IMR-90 (cell line): ENCODE measurements at regions not wholly inside any gene's neighbourhood (a gene's known extent, or its start where the extent isn't known, plus 50 kb on each side); places are given as distances from the start of the nearest gene placed in this dataset.

Source experiments
- ATAC-seq: fragments of 200-7000 bp; cut with Tn5 transposase; 2 replicates; pipeline ENCODE4 v1.9.1; 2020; ENCODE audit warnings: low read depth, mild to moderate bottlenecking, moderate library complexity
- BruUV-seq: library from RNA; stranded (reverse); fragments of 400-500 nt; replicated peaks from 2 replicates; lab custom pipeline; 2021; lab: Mats Ljungman, UMichigan
- CTCF ChIA-PET: fragments of 300-600 bp; formaldehyde crosslinking; extraction: SDS; loops from one replicate; lab custom pipeline; 2021; ENCODE audit warnings: antibody characterized with exemption; lab: Yijun Ruan, JAX
- POLR2A ChIA-PET: fragments of 300-600 bp; sonication (Branson Sonifier 250); formaldehyde crosslinking; loops from one replicate; lab custom pipeline; 2022; ENCODE audit warnings: antibody characterized with exemption; ENCODE audit not compliant: unreplicated experiment; lab: Charles Lee
- DNase-seq: peaks from one replicate; pipeline ENCODE4 v3.0.0; 2013
- H2AFZ ChIP-seq: replicated peaks from 2 replicates; pipeline ENCODE3; 2013; ENCODE audit warnings: low read length, mild to moderate bottlenecking; ENCODE audit not compliant: poor library complexity
- H2AK5ac ChIP-seq: 2 replicates; pipeline ENCODE4 v1.6.1; 2013; ENCODE audit warnings: low read depth, low read length, inconsistent platforms
- H2AK9ac ChIP-seq: replicated peaks from 2 replicates; pipeline ENCODE3; 2013; ENCODE audit warnings: mild to moderate bottlenecking, low read depth, low read length, moderate library complexity; ENCODE audit not compliant: poor library complexity
- H2BK120ac ChIP-seq: 2 replicates; pipeline ENCODE4 v1.6.1; 2013; ENCODE audit warnings: low read depth, low read length, inconsistent platforms
- H2BK15ac ChIP-seq: 3 replicates; pipeline ENCODE4 v1.6.1; 2013; ENCODE audit warnings: low read depth, low read length, inconsistent platforms
- H2BK20ac ChIP-seq: 2 replicates; pipeline ENCODE4 v1.6.1; 2013; ENCODE audit warnings: low read depth, mild to moderate bottlenecking, inconsistent platforms, low read length, moderate library complexity
- H2BK5ac ChIP-seq: 2 replicates; pipeline ENCODE4 v1.6.1; 2013; ENCODE audit warnings: mild to moderate bottlenecking, low read depth, low read length, inconsistent platforms; ENCODE audit not compliant: poor library complexity, severe bottlenecking
- H3K14ac ChIP-seq: replicated peaks from 2 replicates; pipeline ENCODE4 v1.6.1; 2013; ENCODE audit warnings: low read depth, low read length, inconsistent platforms
- H3K18ac ChIP-seq: 2 replicates; pipeline ENCODE4 v1.6.1; 2013; ENCODE audit warnings: low read depth, low read length, control low read depth
- H3K23ac ChIP-seq: 2 replicates; pipeline ENCODE4 v1.6.1; 2013; ENCODE audit warnings: low read depth, low read length, inconsistent platforms
- H3K27ac ChIP-seq: 2 replicates; pipeline ENCODE4 v1.5.1; 2013; ENCODE audit warnings: mild to moderate bottlenecking, control low read depth, low read length; ENCODE audit not compliant: insufficient read depth
- H3K27me3 ChIP-seq: 2 replicates; pipeline ENCODE4 v1.6.1; 2013; ENCODE audit warnings: low read length; ENCODE audit not compliant: control insufficient read depth, insufficient read depth
- H3K36me3 ChIP-seq: 2 replicates; pipeline ENCODE4 v1.6.1; 2013; ENCODE audit warnings: low read length, mixed read lengths; ENCODE audit not compliant: control insufficient read depth, insufficient read depth
- H3K4ac ChIP-seq: 2 replicates; pipeline ENCODE4 v1.6.1; 2013; ENCODE audit warnings: low read depth, low read length, inconsistent platforms
- H3K4me1 ChIP-seq: 2 replicates; pipeline ENCODE4 v1.6.1; 2013; ENCODE audit warnings: low read length, mixed read lengths; ENCODE audit not compliant: control insufficient read depth, insufficient read depth
- H3K4me2 ChIP-seq: 2 replicates; pipeline ENCODE4 v1.6.1; 2013; ENCODE audit warnings: low read depth, mild to moderate bottlenecking, control low read depth, low read length, moderate library complexity
- H3K4me3 ChIP-seq: 2 replicates; pipeline ENCODE4 v1.5.1; 2013; ENCODE audit warnings: low read depth, mild to moderate bottlenecking, control low read depth, low read length, moderate library complexity; ENCODE audit not compliant: insufficient read depth
- H3K56ac ChIP-seq: 2 replicates; pipeline ENCODE4 v1.6.1; 2013; ENCODE audit warnings: low read length, inconsistent platforms; ENCODE audit not compliant: insufficient read depth; ENCODE audit errors: extremely low read depth
- H3K79me1 ChIP-seq, 2 experiments: 2 replicates each; pipeline ENCODE4 v1.6.1; 2013; ENCODE audit warnings: low read length in 2 of 2, inconsistent platforms in 1 of 2, low read depth in 1 of 2
- H3K9ac ChIP-seq: 2 replicates; pipeline ENCODE4 v1.6.1; 2013; ENCODE audit warnings: low read depth, low read length, control low read depth
- H3K9me1 ChIP-seq: 2 replicates; pipeline ENCODE4 v1.6.1; 2013; ENCODE audit warnings: low read length, inconsistent platforms; ENCODE audit not compliant: insufficient read depth
- H3K9me3 ChIP-seq: 2 replicates; pipeline ENCODE4 v1.6.1; 2013; ENCODE audit warnings: low read length; ENCODE audit not compliant: control insufficient read depth, insufficient read depth
- H4K20me1 ChIP-seq: 2 replicates; pipeline ENCODE4 v1.6.1; 2013; ENCODE audit warnings: low read length, inconsistent platforms; ENCODE audit not compliant: insufficient read depth
- H4K5ac ChIP-seq: 2 replicates; pipeline ENCODE4 v1.6.1; 2013; ENCODE audit warnings: mild to moderate bottlenecking, low read depth, low read length, control low read depth
- H4K8ac ChIP-seq, 2 experiments: 2 replicates each; pipeline ENCODE4 v1.6.1; 2013; ENCODE audit warnings: low read depth in 2 of 2, low read length in 2 of 2, control low read depth in 1 of 2, inconsistent platforms in 1 of 2
- H4K91ac ChIP-seq: 2 replicates; pipeline ENCODE4 v1.6.1; 2013; ENCODE audit warnings: low read depth, low read length, inconsistent platforms; ENCODE audit not compliant: insufficient read depth
- BHLHE40 ChIP-seq: fragments of 150-350 bp; IDR thresholded peaks from 2 replicates; pipeline ENCODE4 v1.6.1; 2016; ENCODE audit warnings: mild to moderate bottlenecking, low read depth, low read length
- CEBPB ChIP-seq: IDR thresholded peaks from 2 replicates; pipeline ENCODE4 v1.6.1; 2012; ENCODE audit warnings: low read depth, low read length, improper control_type of control experiment
- CHD1 ChIP-seq: IDR thresholded peaks from 2 replicates; pipeline ENCODE4 v1.6.1; 2012; ENCODE audit warnings: low read depth, low read length, improper control_type of control experiment
- CTCF ChIP-seq: conservative IDR thresholded peaks from 2 replicates; pipeline ENCODE4 v1.5.1; 2012; ENCODE audit warnings: mild to moderate bottlenecking, low read depth, low read length, improper control_type of control experiment
- ELK1 ChIP-seq: fragments of 150-350 bp; IDR thresholded peaks from 2 replicates; pipeline ENCODE4 v1.6.1; 2016; ENCODE audit warnings: low read depth, mild to moderate bottlenecking, low read length, moderate library complexity, borderline replicate concordance
- FOS ChIP-seq: fragments of 150-350 bp; IDR thresholded peaks from 2 replicates; pipeline ENCODE4 v1.6.1; 2016; ENCODE audit warnings: low read depth, low read length
- MAZ ChIP-seq: IDR thresholded peaks from 2 replicates; pipeline ENCODE4 v1.6.1; 2012; ENCODE audit warnings: low read depth, mild to moderate bottlenecking, low read length, improper control_type of control experiment, moderate library complexity, borderline replicate concordance
- MXI1 ChIP-seq: IDR thresholded peaks from 2 replicates; pipeline ENCODE4 v1.6.1; 2012; ENCODE audit warnings: low read depth, mild to moderate bottlenecking, low read length, moderate library complexity, borderline replicate concordance
- NFE2L2 ChIP-seq: fragments of 150-350 bp; IDR thresholded peaks from 2 replicates; pipeline ENCODE4 v1.6.1; 2016; ENCODE audit warnings: low read depth, mild to moderate bottlenecking, low read length
- POLR2A ChIP-seq: IDR thresholded peaks from 2 replicates; pipeline ENCODE4 v1.6.1; 2012; ENCODE audit warnings: mild to moderate bottlenecking, low read depth, low read length
- RAD21 ChIP-seq: IDR thresholded peaks from 2 replicates; pipeline ENCODE4 v1.6.1; 2012; ENCODE audit warnings: low read length, improper control_type of control experiment
- RCOR1 ChIP-seq: IDR thresholded peaks from 2 replicates; pipeline ENCODE4 v1.6.1; 2012; ENCODE audit warnings: mild to moderate bottlenecking, low read length, improper control_type of control experiment; ENCODE audit not compliant: insufficient replicate concordance
- RFX5 ChIP-seq: IDR thresholded peaks from 2 replicates; pipeline ENCODE4 v1.8.0; 2012; ENCODE audit warnings: low read depth, mild to moderate bottlenecking, low read length, moderate library complexity
- SMC3 ChIP-seq: fragments of 150-350 bp; IDR thresholded peaks from 2 replicates; pipeline ENCODE4 v1.6.1; 2016; ENCODE audit warnings: low read depth, mild to moderate bottlenecking, antibody characterized with exemption, low read length, moderate library complexity
- USF2 ChIP-seq: fragments of 150-350 bp; IDR thresholded peaks from 2 replicates; pipeline ENCODE4 v1.6.1; 2017; ENCODE audit warnings: mild to moderate bottlenecking, antibody characterized with exemption, low read length, low read depth
- WGBS, 2 experiments: methylation state at CpG; one replicate each; pipeline versions ENCODE4 v1.1.5 to v1.1.7; 2013; ENCODE audit warnings: missing lambda C conversion rate in 2 of 2; ENCODE audit not compliant: insufficient read length in 1 of 2; ENCODE audit errors: extremely low coverage in 2 of 2; 5-methylcytosine and 5-hydroxymethylcytosine counted together
- dilution Hi-C: fragments of 300-500 bp; cut with HindIII; formaldehyde crosslinking; loops from one replicate; pipeline ENCODE4 v1.14.3; 2018; ENCODE audit warnings: low sequenced_read_pairs; ENCODE audit not compliant: unreplicated experiment
- in situ Hi-C: fragments of 300-500 bp; cut with MboI; formaldehyde crosslinking; loops from 3 replicates; pipeline ENCODE4 v1.14.3; 2019; ENCODE audit warnings: low sequenced_read_pairs, inconsistent platforms, mixed read lengths
- intact Hi-C: fragments of 100-400 bp; cut with micrococcal nuclease; formaldehyde crosslinking; loops from 2 replicates; pipeline ENCODE4 v1.10.0; 2022

GRCh38 chr1:38744452-38745350 lies 114.9 kb downstream of the RRAGC start:
- in situ Hi-C loops, result no loop called here
- ATAC-seq (no peak), DNase-seq (no peak)
- no peak overlapping the region for H2BK15ac ChIP-seq
- no peaks in the 10 kb centered on the region for H3K4me1 ChIP-seq
- WGBS, 2 experiments, result 0% methylated on average over 1 of the region's 10 CpGs; no CpG with 5 or more reads in 1 of the 2 experiments
- no peak overlapping the region for H3K56ac ChIP-seq
- no peaks in the 10 kb centered on the region for H3K79me1 ChIP-seq
- H4K8ac ChIP-seq, result no peak overlapping the region
- dilution Hi-C loops, result no loop called here
- no peak overlapping the region for H3K23ac ChIP-seq
- no peak overlapping the region for H2BK120ac ChIP-seq
- H2AK5ac ChIP-seq, result no peak overlapping the region
- H3K18ac ChIP-seq, result no peak overlapping the region
- no peak overlapping the region for H4K5ac ChIP-seq
- no peaks in the 10 kb centered on the region for H3K9me3 ChIP-seq
- H3K4ac ChIP-seq, result no peak overlapping the region
- H3K4me2 ChIP-seq, result no peak overlapping the region
- ChIA-PET POLR2A (no interaction called here), CTCF (no interaction called here)
- H3K14ac ChIP-seq, result no peak overlapping the region
- no peak overlapping the region for H2AFZ ChIP-seq
- H2BK20ac ChIP-seq, result no peak overlapping the region
- no TSS peak for BruUV-seq
- H4K91ac ChIP-seq, result no peak overlapping the region
- H3K9ac ChIP-seq, result no peak overlapping the region
- no peaks in the 10 kb centered on the region for H3K9me1 ChIP-seq
- H2AK9ac ChIP-seq, result no peak overlapping the region
- H3K27me3 ChIP-seq, result no peaks in the 10 kb centered on the region
- H2BK5ac ChIP-seq, result no peak overlapping the region
- no peaks in the 10 kb centered on the region for H3K36me3 ChIP-seq
- intact Hi-C loops, result no loop called here
- H3K27ac ChIP-seq, result no peak overlapping the region
- no peaks in the 10 kb centered on the region for H4K20me1 ChIP-seq
- H3K4me3 ChIP-seq, result no peak overlapping the region
- TF ChIP-seq MAZ (no peak), MXI1 (no peak), FOS (no peak), CHD1 (no peak), CTCF (no peak), BHLHE40 (no peak), ELK1 (no peak), NFE2L2 (no peak), RCOR1 (no peak), CEBPB (no peak), USF2 (no peak), SMC3 (no peak), RFX5 (no peak), POLR2A (no peak), RAD21 (no peak)
